ENCODE measurements at regions not wholly inside any gene's neighbourhood (a gene's known extent, or its start where the extent isn't known, plus 50 kb on each side); places are given as distances from the start of the nearest gene placed in this dataset.

GRCh38 chr17:73723317-73723716 is 79.1 kb upstream of the SDK2 start:
- no peak overlapping the region for H3K4me3 ChIP-seq (ENCODE audit: low read depth, low read length)
- TF ChIP-seq POLR2A (IDR thresholded peaks at IDR 0.05; ENCODE audit: extremely low read depth, insufficient read length) (no peak), MYC (IDR thresholded peaks at IDR 0.05; ENCODE audit: low read depth, low read length) (no peak), CTCF (IDR thresholded peaks at IDR 0.05; ENCODE audit: low read depth, low read length) (no peak), MAX (IDR thresholded peaks at IDR 0.05; ENCODE audit: low read depth, low read length) (no peak)

DNA sequence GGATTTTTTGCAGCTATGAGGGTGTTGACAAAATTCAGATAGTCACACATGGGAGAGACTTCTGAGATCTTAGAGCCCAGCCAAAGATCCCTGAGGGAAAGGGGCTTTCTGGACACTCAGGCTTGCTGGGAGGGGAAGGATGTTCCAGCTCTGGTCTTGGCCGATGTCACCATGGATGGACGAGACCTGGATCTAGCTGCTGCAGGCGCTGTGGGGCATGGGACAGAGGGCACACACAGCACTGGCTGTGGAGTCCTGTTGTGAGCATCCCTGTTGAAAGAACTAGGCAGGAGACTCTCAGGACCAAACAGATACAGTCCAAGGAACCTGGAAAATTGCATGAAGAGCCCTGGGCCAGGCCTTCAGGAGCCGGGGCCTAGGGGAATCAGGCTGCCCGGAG is 80.1 kb upstream of the SDK2 start:
- no peak overlapping the region for H3K4me3 ChIP-seq (ENCODE audit: low read depth, low read length)
- TF ChIP-seq CTCF (IDR thresholded peaks at IDR 0.05; ENCODE audit: low read depth, low read length) (no peak), MAX (IDR thresholded peaks at IDR 0.05; ENCODE audit: low read depth, low read length) (no peak), POLR2A (IDR thresholded peaks at IDR 0.05; ENCODE audit: extremely low read depth, insufficient read length) (no peak), MYC (IDR thresholded peaks at IDR 0.05; ENCODE audit: low read depth, low read length) (no peak)
- no peak for DNase-seq (ENCODE audit: low read depth)

More at GRCh38 chr17:73723317-73723716, 79.1 kb upstream of the SDK2 start:
- DNase-seq (ENCODE audit: low read depth) = no peak

DNA sequence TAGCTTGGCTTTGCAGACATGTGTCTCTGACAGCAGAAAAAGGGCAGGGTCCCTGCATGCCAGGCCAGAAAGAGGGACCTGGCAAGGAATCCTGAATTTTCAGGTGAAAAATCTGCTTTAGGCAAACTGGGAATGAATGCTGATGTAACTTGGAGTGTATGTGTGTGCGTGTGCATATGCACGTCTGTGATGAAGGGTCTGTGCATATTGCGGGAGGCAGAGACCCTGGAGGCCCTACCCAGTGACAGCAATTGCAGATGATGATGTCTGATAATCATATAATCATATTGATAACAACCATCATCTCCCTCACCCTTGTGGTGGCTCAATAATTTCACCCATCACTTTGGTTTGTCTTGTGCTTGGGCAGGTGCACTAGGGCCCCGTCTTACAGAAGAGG is 80.7 kb upstream of the SDK2 start:
- TF ChIP-seq MAX (IDR thresholded peaks at IDR 0.05; ENCODE audit: low read depth, low read length) = no peak
- TF ChIP-seq MYC (IDR thresholded peaks at IDR 0.05; ENCODE audit: low read depth, low read length) = no peak
- TF ChIP-seq POLR2A (IDR thresholded peaks at IDR 0.05; ENCODE audit: extremely low read depth, insufficient read length) = no peak
- no peak for TF ChIP-seq CTCF (IDR thresholded peaks at IDR 0.05; ENCODE audit: low read depth, low read length)
- DNase-seq (ENCODE audit: low read depth) = no peak
- H3K4me3 ChIP-seq (ENCODE audit: low read depth, low read length) = no peak overlapping the region

DNA sequence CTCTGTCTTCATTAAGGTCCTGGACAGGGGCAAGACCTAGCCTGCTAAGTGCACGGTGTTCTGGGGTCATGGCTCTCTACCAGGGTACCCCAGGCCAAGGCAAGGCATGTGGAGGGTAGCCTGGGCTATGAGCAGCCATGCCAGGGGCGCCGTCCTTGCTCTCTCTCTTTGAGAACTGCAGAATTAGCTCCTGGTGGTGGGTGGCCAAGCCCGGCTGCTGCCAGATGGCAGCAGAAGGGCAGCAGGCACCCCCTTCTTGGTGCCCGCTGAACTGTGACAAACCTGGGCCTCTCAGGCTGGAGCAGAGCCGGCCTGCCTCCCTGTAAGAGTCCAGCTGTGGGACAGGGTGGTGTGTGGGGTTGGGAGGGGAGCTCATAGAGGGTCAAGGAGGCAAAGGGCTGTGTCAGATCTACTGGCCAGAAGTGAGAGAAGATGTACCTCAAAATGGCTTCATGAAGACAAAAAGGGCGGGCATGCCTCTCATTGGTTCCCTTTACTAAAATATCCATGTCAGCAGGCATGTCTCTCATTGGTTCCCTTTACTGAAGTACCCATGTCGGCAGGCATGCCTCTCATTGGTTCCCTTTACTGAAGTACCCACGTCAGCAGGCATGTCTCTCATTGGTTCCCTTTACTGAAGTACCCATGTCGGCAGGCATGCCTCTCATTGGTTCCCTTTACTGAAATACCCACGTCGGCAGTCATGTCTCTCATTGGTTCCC is 81.7 kb upstream of the SDK2 start:
- DNase-seq (ENCODE audit: low read depth) = no peak
- TF ChIP-seq POLR2A (IDR thresholded peaks at IDR 0.05; ENCODE audit: extremely low read depth, insufficient read length) (no peak), MAX (IDR thresholded peaks at IDR 0.05; ENCODE audit: low read depth, low read length) (no peak), CTCF (IDR thresholded peaks at IDR 0.05; ENCODE audit: low read depth, low read length) (no peak), MYC (IDR thresholded peaks at IDR 0.05; ENCODE audit: low read depth, low read length) (no peak)
- H3K4me3 ChIP-seq (ENCODE audit: low read depth, low read length) = no peak overlapping the region

- no peak for TF ChIP-seq MAX (IDR thresholded peaks at IDR 0.05; ENCODE audit: low read depth, low read length)
- DNase-seq (ENCODE audit: low read depth) = no peak
- no peak overlapping the region for H3K4me3 ChIP-seq (ENCODE audit: low read depth, low read length)
Measured at GRCh38 chr17:73727941-73728340, 83.7 kb upstream of the SDK2 start.

DNA sequence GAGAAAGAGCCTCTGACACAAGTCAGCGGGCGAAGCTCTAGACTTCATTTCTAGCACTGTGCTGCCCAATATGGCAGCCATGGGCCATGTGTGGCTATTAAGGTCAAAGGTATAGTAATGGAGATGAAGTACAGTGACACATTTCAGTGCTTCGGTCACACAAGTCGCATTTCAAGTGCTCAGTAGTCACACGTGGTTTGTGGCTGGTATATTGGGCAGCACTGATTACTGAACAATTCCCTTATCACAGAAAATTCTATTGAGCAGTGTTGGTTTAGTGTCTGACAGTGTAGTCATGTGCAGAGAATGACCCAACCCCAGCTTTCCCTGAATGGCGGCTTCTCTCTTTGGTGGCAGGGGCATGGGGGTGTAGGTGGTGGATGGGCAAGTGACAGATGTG is 84.9 kb upstream of the SDK2 start:
- no peak for DNase-seq (ENCODE audit: low read depth)
- no peak for TF ChIP-seq MYC (IDR thresholded peaks at IDR 0.05; ENCODE audit: low read depth, low read length)
- no peak for TF ChIP-seq MAX (IDR thresholded peaks at IDR 0.05; ENCODE audit: low read depth, low read length)
- TF ChIP-seq CTCF (IDR thresholded peaks at IDR 0.05; ENCODE audit: low read depth, low read length) = no peak
- TF ChIP-seq POLR2A (IDR thresholded peaks at IDR 0.05; ENCODE audit: extremely low read depth, insufficient read length) = no peak

More for the DNA sequence above, 84.9 kb upstream of the SDK2 start:
- no peak overlapping the region for H3K4me3 ChIP-seq (ENCODE audit: low read depth, low read length)
